H1 (cell line): ENCODE measurements at regions not wholly inside any gene's neighbourhood (a gene's known extent, or its start where the extent isn't known, plus 50 kb on each side); places are given as distances from the start of the nearest gene placed in this dataset.
"Not testable (repeated sequence)": the region's sequence is repeated elsewhere in the genome, so short reads cannot be mapped to it uniquely, and the experiment has no call there.

Experiments used
- CTCF ChIA-PET: fragments of 300-600 bp; sonication (Branson Sonifier 250); formaldehyde crosslinking; loops from one replicate; lab custom pipeline; 2021; ENCODE audit not compliant: partially characterized antibody; lab: Charles Lee
- POLR2A ChIA-PET: fragments of 300-600 bp; sonication (Branson Sonifier 250); formaldehyde crosslinking; loops from one replicate; lab custom pipeline; 2021; ENCODE audit warnings: inconsistent platforms; ENCODE audit not compliant: partially characterized antibody; lab: Charles Lee
- DNase-seq, 2 experiments: peaks; one replicate each; pipeline versions ENCODE4 v3.0.0 to v3.0.0-alpha.2; 2010 to 2022; ENCODE audit warnings: low spot score in 2 of 2, low read depth in 1 of 2, mixed read lengths in 1 of 2
- FAIRE-seq: peaks from 2 replicates; lab custom pipeline; 2011; peaks lifted over from hg19 to GRCh38; lab: Jason Lieb, UNC
- H2AFZ ChIP-seq: 2 replicates; pipeline ENCODE4 v1.8.1; 2012; ENCODE audit warnings: low read length, inconsistent platforms
- H2AK5ac ChIP-seq: 2 replicates; pipeline ENCODE4 v1.6.1; 2013; ENCODE audit warnings: low read depth, low read length
- H2BK120ac ChIP-seq: replicated peaks from 2 replicates; pipeline ENCODE3; 2013; ENCODE audit warnings: low read depth, low read length, inconsistent platforms
- H2BK12ac ChIP-seq: 2 replicates; pipeline ENCODE4 v1.6.1; 2013; ENCODE audit warnings: low read depth, low read length
- H2BK15ac ChIP-seq: 2 replicates; pipeline ENCODE4 v1.6.1; 2013; ENCODE audit warnings: low read length
- H2BK20ac ChIP-seq: 2 replicates; pipeline ENCODE4 v1.6.1; 2013; ENCODE audit warnings: low read length
- H2BK5ac ChIP-seq: 2 replicates; pipeline ENCODE4 v1.6.1; 2013; ENCODE audit warnings: low read depth, low read length
- H3K14ac ChIP-seq: 2 replicates; pipeline ENCODE4 v1.6.1; 2013; ENCODE audit warnings: inconsistent platforms; ENCODE audit not compliant: insufficient read length
- H3K18ac ChIP-seq: 2 replicates; pipeline ENCODE4 v1.6.1; 2013; ENCODE audit warnings: low read length; ENCODE audit errors: extremely low read depth
- H3K23ac ChIP-seq: 2 replicates; pipeline ENCODE4 v1.6.1; 2013; ENCODE audit warnings: inconsistent platforms; ENCODE audit not compliant: insufficient read length
- H3K23me2 ChIP-seq: 2 replicates; pipeline ENCODE4 v1.6.1; 2013; ENCODE audit warnings: low read depth, low read length
- H3K27ac ChIP-seq: 2 replicates; pipeline ENCODE4 v1.6.1; 2011; ENCODE audit warnings: low read depth, low read length, inconsistent platforms
- H3K27me3 ChIP-seq, 4 experiments: replicated peaks in 1 of 4; 1 replicate in 1 of 4; 2 replicates in 3 of 4; pipeline versions ENCODE4 v1.6.1 to v1.8.1; 2011 to 2013; ENCODE audit warnings: low read length in 3 of 4, mild to moderate bottlenecking in 3 of 4, inconsistent platforms in 2 of 4, mixed read lengths in 2 of 4, moderate library complexity in 1 of 4; ENCODE audit not compliant: control insufficient read depth in 3 of 4, insufficient read depth in 3 of 4; ENCODE audit errors: extremely low read depth in 1 of 4
- H3K36me3 ChIP-seq, 4 experiments: 2 replicates each; pipeline versions ENCODE4 v1.6.1 to v1.8.1; 2011 to 2013; ENCODE audit warnings: mild to moderate bottlenecking in 4 of 4, low read length in 3 of 4, moderate library complexity in 2 of 4, control low read depth in 1 of 4, inconsistent platforms in 1 of 4; ENCODE audit not compliant: insufficient read depth in 4 of 4, control insufficient read depth in 2 of 4
- H3K4ac ChIP-seq: replicated peaks from 2 replicates; pipeline ENCODE3; 2013; ENCODE audit warnings: low read length, low read depth, mixed read lengths, inconsistent platforms; ENCODE audit not compliant: insufficient read length
- H3K4me1 ChIP-seq, 4 experiments: replicated peaks in 1 of 4; 1 replicate in 1 of 4; 2 replicates in 3 of 4; pipeline versions ENCODE4 v1.6.1 to v1.8.1; 2011 to 2013; ENCODE audit warnings: low read length in 3 of 4, inconsistent platforms in 2 of 4, mixed read lengths in 1 of 4; ENCODE audit not compliant: insufficient read depth in 4 of 4, control insufficient read depth in 3 of 4
- H3K4me2 ChIP-seq, 2 experiments: 2 replicates each; pipeline versions ENCODE4 v1.6.1 to v1.8.1; 2011 to 2013; ENCODE audit warnings: low read depth in 2 of 2, low read length in 2 of 2, control low read depth in 1 of 2, inconsistent platforms in 1 of 2, mild to moderate bottlenecking in 1 of 2; ENCODE audit not compliant: insufficient read depth in 1 of 2
- H3K4me3 ChIP-seq, 4 experiments: fragments of 200-600, 300-600 bp in 1 of 4; sonication (generic), shearing (Covaris generic), sonication (Bioruptor Twin) in 1 of 4; 2 replicates each; pipeline versions ENCODE4 v1.5.1 to v1.8.1; 2011 to 2016; ENCODE audit warnings: low read length in 4 of 4, low read depth in 3 of 4, control low read depth in 2 of 4, inconsistent platforms in 2 of 4, mild to moderate bottlenecking in 2 of 4, mixed read lengths in 1 of 4, moderate library complexity in 1 of 4; ENCODE audit not compliant: insufficient read depth in 2 of 4; ENCODE audit errors: extremely low read depth in 1 of 4
- H3K56ac ChIP-seq: replicated peaks from 2 replicates; pipeline ENCODE3; 2013; ENCODE audit warnings: low read depth, mild to moderate bottlenecking, mixed read lengths, low read length, inconsistent platforms; ENCODE audit not compliant: insufficient read length
- H3K79me1 ChIP-seq: 2 replicates; pipeline ENCODE4 v1.6.1; 2013; ENCODE audit warnings: low read depth, low read length, control low read depth
- H3K79me2 ChIP-seq, 2 experiments: 2 replicates each; pipeline versions ENCODE4 v1.6.1 to v1.8.1; 2012 to 2013; ENCODE audit warnings: low read length in 2 of 2, mild to moderate bottlenecking in 2 of 2, inconsistent platforms in 1 of 2; ENCODE audit not compliant: insufficient read depth in 2 of 2, control insufficient read depth in 1 of 2
- H3K9ac ChIP-seq, 4 experiments: replicated peaks in 1 of 4; 1 replicate in 1 of 4; 2 replicates in 3 of 4; pipeline versions ENCODE4 v1.6.1 to v1.8.1; 2011 to 2013; ENCODE audit warnings: low read depth in 3 of 4, low read length in 3 of 4, control low read depth in 2 of 4, mild to moderate bottlenecking in 2 of 4, moderate library complexity in 2 of 4, inconsistent platforms in 1 of 4; ENCODE audit errors: extremely low read depth in 1 of 4
- H3K9me3 ChIP-seq, 2 experiments: 2 replicates each; pipeline versions ENCODE4 v1.6.1 to v1.8.1; 2012 to 2013; ENCODE audit warnings: mild to moderate bottlenecking in 2 of 2, moderate library complexity in 2 of 2, control low read depth in 1 of 2, inconsistent platforms in 1 of 2, low read depth in 1 of 2, low read length in 1 of 2, mixed read lengths in 1 of 2; ENCODE audit not compliant: insufficient read depth in 2 of 2
- H4K20me1 ChIP-seq, 2 experiments: replicated peaks in 1 of 2; 2 replicates each; pipeline versions ENCODE3 to v1.8.1; 2011 to 2013; ENCODE audit warnings: inconsistent platforms in 2 of 2, low read length in 2 of 2, mild to moderate bottlenecking in 1 of 2; ENCODE audit not compliant: insufficient read depth in 2 of 2, control insufficient read depth in 1 of 2
- H4K5ac ChIP-seq: 2 replicates; pipeline ENCODE4 v1.6.1; 2013; ENCODE audit warnings: low read length, low read depth, mixed read lengths, inconsistent platforms; ENCODE audit not compliant: insufficient read length
- H4K8ac ChIP-seq: 2 replicates; pipeline ENCODE4 v1.8.0; 2013; ENCODE audit warnings: mild to moderate bottlenecking, moderate library complexity, low read length, inconsistent platforms; ENCODE audit not compliant: insufficient read depth; ENCODE audit errors: extremely low read depth
- H4K91ac ChIP-seq: replicated peaks from 2 replicates; pipeline ENCODE3; 2013; ENCODE audit warnings: low read length, mixed read lengths, inconsistent platforms; ENCODE audit not compliant: insufficient read length
- whole genome bisulfite sequencing, 2 experiments: shearing (Covaris generic) in 1 of 2; methylation state at CpG; one replicate each; pipeline versions ENCODE4 v1.1.6 to v1.1.7; 2013 to 2015; ENCODE audit warnings: low lambda C conversion rate in 2 of 2, mixed read lengths in 2 of 2, inconsistent platforms in 1 of 2, low coverage in 1 of 2, missing lambda C conversion rate in 1 of 2; ENCODE audit not compliant: insufficient replicate concordance in 2 of 2, insufficient coverage in 1 of 2, insufficient read length in 1 of 2; ENCODE audit errors: extremely low coverage in 1 of 2, missing lambda C conversion rate in 1 of 2; 5-methylcytosine and 5-hydroxymethylcytosine counted together

DNA sequence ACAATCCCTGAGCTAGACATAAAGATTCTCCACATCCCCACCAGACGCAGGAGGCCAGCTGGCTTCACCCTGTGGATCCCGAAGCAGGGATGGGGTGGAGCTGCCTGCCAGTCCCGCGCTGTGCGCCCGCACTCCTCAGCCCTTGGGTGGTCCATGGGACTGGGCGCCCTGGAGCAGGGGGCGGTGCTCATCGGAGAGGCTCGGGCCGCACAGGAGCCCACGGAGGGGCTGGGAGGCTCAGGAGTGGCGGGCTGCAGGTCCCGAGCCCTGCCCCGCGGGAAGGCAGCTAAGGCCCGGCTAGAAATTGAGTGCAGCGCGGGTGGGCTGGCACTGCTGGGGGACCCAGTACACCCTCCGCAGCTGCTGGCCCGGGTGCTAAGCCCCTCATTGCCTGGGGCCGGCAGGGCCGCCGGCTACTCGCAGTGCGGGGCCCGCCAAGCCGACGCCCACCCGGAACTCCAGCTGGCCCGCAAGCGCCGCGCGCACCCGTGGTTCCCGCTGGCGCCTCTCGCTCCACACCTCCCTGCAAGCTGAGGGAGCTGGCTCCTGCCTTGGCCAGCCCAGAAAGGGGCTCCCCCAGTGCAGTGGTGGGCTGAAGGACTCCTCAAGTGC is 1032.2 kb upstream of the PCDH20 start:
- H3K4me3 ChIP-seq, H3K36me3 ChIP-seq, FAIRE-seq, H4K8ac ChIP-seq, H3K4me1 ChIP-seq, POLR2A ChIA-PET, H3K56ac ChIP-seq, DNase-seq, H3K23ac ChIP-seq, H3K18ac ChIP-seq, H3K4ac ChIP-seq, H3K27ac ChIP-seq, H3K79me2 ChIP-seq, H2AFZ ChIP-seq, H4K91ac ChIP-seq, H2BK12ac ChIP-seq, H3K27me3 ChIP-seq, H4K5ac ChIP-seq, H3K9me3 ChIP-seq, H2BK15ac ChIP-seq, H2BK20ac ChIP-seq, H3K4me2 ChIP-seq, H3K23me2 ChIP-seq, H2AK5ac ChIP-seq, H2BK120ac ChIP-seq, H4K20me1 ChIP-seq, H3K79me1 ChIP-seq, H3K14ac ChIP-seq, H2BK5ac ChIP-seq, CTCF ChIA-PET, H3K9ac ChIP-seq: not testable (repeated sequence)
- 99% methylated on average over 24 of the region's 39 CpGs; no CpG with 5 or more reads in 1 of the 2 experiments for WGBS, 2 experiments
